Psoas muscle (tissue), 7 donors: ENCODE measurements at regions not wholly inside any gene's neighbourhood (a gene's known extent, or its start where the extent isn't known, plus 50 kb on each side); places are given as distances from the start of the nearest gene placed in this dataset.

ENCODE experiments used
- ATAC-seq, 4 donors: fragments of 200-7000 bp; cut with Tn5 transposase; one replicate each; pipeline ENCODE4 v1.9.1; 2020; ENCODE audit warnings: moderate library complexity in 3 of 4, mild to moderate bottlenecking in 2 of 4
- DNase-seq, 2 donors: peaks; one replicate each; pipeline ENCODE4 v3.0.0-alpha.2; 2020
- H3K27ac ChIP-seq: fragments of 200-600 bp; one replicate; pipeline ENCODE4 v1.8.0; 2022
- H3K27me3 ChIP-seq, 3 donors: fragments of 200-600 bp in 1 of 3; one replicate each; pipeline versions ENCODE4 v1.6.1 to v1.8.0; 2013 to 2022; ENCODE audit warnings: low read length in 2 of 3, mild to moderate bottlenecking in 2 of 3, moderate library complexity in 1 of 3; ENCODE audit not compliant: insufficient read depth in 3 of 3
- H3K36me3 ChIP-seq, 2 donors: fragments of 200-600 bp in 1 of 2; one replicate each; pipeline versions ENCODE4 v1.6.1 to v1.8.0; 2013 to 2022; ENCODE audit warnings: low read depth in 1 of 2, mild to moderate bottlenecking in 1 of 2, moderate library complexity in 1 of 2; ENCODE audit not compliant: insufficient read depth in 1 of 2
- H3K4me1 ChIP-seq: fragments of 200-600 bp; one replicate; pipeline ENCODE4 v1.8.0; 2022
- H3K4me3 ChIP-seq: fragments of 200-600 bp; one replicate; pipeline ENCODE4 v1.8.0; 2022; ENCODE audit warnings: mild to moderate bottlenecking
- H3K9me3 ChIP-seq: fragments of 200-600 bp; one replicate; pipeline ENCODE4 v1.8.0; 2022
- WGBS, 3 donors: extraction: QIAGEN DNeasy Blood & Tissue Kit; methylation state at CpG; one replicate each; pipeline versions ENCODE4 v1.1.6 to v1.1.7; 2013; 5-methylcytosine and 5-hydroxymethylcytosine counted together
- intact Hi-C, 2 donors: fragments of 100-400 bp; cut with DNase I; formaldehyde crosslinking; loops; one replicate each; pipeline versions ENCODE4 v1.11.0 to v1.14.2; 2022
- TF ChIP-seq, protein P1 (sequence below): fragments of 200-600 bp; IDR thresholded peaks from one replicate; pipeline ENCODE4 v1.8.0; 2022; ENCODE audit warnings: antibody characterized with exemption
- donor health status: healthy with polysubstance abuse.
- donor health status: DM: no; HTN: no; CAD: no; lungs with moderate emphysema.
- donor health status: Bipolar disorder and iron deficiency.
- donor health status: healthy.
- donor health status: DM: yes; HTN: yes; CAD: no.
- donor health status: DM: no; HTN: no; CAD: no.
- donor health status: DM: yes; HTN: yes; CAD: no.

DNA sequence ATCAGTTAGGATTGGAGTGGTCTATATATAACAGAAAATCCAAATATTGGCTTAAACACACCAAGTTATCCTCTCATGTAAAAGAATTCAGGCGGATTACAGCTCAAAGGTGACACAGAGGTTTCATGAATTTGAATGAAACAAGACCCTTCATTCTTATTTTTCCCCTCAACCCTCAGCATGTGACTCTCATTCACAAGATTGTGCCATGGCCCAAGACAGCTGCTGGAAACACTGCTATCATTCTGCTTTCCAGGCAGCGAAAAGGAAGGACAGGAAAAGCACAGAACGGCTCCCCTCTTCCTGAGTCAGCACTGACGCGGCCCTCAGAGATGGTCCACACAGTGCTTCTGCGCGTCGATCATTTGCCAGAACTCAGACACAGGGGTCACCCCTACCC is 891.0 kb upstream of the FRG1 start:
- no peaks in the 10 kb centered on the region for H3K9me3 ChIP-seq
- no peaks in the 10 kb centered on the region for H3K36me3 ChIP-seq
- H3K27me3 ChIP-seq: no peaks in the 10 kb centered on the region
- peaks cover 8% of the 10 kb centered on the region for H3K4me1 ChIP-seq
- no peak overlapping the region for H3K4me3 ChIP-seq
- DNase-seq (no peak), ATAC-seq (no peak)
- TF ChIP-seq, protein P1, sequence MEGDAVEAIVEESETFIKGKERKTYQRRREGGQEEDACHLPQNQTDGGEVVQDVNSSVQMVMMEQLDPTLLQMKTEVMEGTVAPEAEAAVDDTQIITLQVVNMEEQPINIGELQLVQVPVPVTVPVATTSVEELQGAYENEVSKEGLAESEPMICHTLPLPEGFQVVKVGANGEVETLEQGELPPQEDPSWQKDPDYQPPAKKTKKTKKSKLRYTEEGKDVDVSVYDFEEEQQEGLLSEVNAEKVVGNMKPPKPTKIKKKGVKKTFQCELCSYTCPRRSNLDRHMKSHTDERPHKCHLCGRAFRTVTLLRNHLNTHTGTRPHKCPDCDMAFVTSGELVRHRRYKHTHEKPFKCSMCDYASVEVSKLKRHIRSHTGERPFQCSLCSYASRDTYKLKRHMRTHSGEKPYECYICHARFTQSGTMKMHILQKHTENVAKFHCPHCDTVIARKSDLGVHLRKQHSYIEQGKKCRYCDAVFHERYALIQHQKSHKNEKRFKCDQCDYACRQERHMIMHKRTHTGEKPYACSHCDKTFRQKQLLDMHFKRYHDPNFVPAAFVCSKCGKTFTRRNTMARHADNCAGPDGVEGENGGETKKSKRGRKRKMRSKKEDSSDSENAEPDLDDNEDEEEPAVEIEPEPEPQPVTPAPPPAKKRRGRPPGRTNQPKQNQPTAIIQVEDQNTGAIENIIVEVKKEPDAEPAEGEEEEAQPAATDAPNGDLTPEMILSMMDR: no peak
- 68 to 75% (median 75%) methylated on average over 8 of the region's 8 CpGs for WGBS, 3 donors
- intact Hi-C loops: no loop called here
- no peak overlapping the region for H3K27ac ChIP-seq

DNA sequence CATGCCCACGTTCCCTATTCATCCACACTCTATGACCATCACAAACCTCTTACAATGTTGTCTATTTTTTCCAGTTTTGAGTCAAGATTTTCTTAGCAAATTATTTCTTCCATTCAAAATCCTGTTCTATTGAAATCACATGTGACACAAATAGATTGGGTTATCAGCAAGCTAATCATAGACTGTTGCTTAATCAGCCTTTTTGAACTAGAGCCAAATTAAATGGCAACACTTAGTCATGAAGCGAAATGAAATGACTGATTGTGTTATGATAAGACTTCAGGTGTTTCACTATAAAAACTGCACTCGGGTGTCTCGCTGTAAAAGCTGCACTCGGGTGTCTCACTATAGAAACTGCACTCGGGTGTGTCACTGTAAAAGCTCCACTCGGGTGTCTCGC is 890.0 kb upstream of the FRG1 start:
- Histone ChIP-seq H3K4me1 (peaks cover 8% of the 10 kb centered on the region), H3K9me3 (no peaks in the 10 kb centered on the region), H3K27ac (no peak overlapping the region), H3K27me3 (no peaks in the 10 kb centered on the region), H3K36me3 (no peaks in the 10 kb centered on the region), H3K4me3 (peak overlapping the region; percentile 32)
- intact Hi-C loops: no loop called here
- DNase-seq (no peak), ATAC-seq (no peak)
- TF ChIP-seq, protein P1: no peak
- WGBS, 3 donors: 18 to 41% (median 21%) methylated on average over 8 of the region's 8 CpGs

DNA sequence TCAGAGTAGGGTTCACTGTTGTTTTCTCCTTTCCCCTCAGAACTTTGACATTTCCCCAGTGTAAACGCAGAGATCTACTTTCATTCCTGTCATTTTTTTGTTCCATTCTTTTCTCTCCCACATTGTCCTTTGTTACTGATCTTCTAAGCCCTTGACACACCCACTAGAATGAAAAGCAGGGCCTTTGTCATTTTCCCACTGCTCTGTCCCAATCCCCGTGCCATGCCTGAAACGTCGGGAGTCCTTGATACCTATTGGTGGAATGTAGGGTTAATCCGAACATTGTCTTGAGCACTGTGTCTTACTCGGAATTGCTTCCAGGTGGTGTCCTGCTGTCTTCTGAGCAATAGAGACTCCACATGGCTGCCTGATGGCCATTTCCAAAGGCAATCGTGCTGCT is 887.1 kb upstream of the FRG1 start:
- Histone ChIP-seq H3K4me1 (peaks cover 8% of the 10 kb centered on the region), H3K27ac (no peak overlapping the region), H3K36me3 (no peaks in the 10 kb centered on the region), H3K27me3 (no peaks in the 10 kb centered on the region), H3K4me3 (no peak overlapping the region), H3K9me3 (no peaks in the 10 kb centered on the region)
- WGBS, 3 donors: 59 to 72% (median 67%) methylated on average over 7 of the region's 7 CpGs
- DNase-seq (no peak), ATAC-seq (no peak)
- TF ChIP-seq, protein P1: no peak
- intact Hi-C loops: no loop called here

DNA sequence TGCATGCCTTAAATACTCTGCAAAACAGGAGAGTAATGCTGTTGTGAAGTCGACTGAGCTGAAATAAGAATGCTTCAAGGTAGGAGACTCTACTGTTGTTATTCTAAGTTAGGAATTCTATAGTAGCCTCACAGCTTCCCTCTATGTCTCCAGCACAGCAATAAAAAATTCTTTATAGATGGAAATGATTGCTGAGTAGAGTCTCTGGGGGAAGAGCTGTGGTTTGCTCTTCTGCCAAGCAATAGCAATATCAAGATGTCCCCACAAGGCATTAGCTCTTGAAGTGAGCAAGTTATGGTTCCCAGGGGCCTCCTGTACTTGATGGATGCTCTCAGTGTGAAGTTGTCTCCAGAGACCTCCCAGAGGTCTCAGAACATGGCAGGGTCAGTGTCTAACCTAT is 880.6 kb upstream of the FRG1 start:
- no peak for DNase-seq
- WGBS, 3 donors: 12 to 36% (median 34%) methylated on average over 1 of the region's 1 CpG
- Histone ChIP-seq H3K36me3 (no peaks in the 10 kb centered on the region), H3K9me3 (no peaks in the 10 kb centered on the region), H3K4me3 (no peak overlapping the region), H3K4me1 (no peaks in the 10 kb centered on the region), H3K27me3 (no peaks in the 10 kb centered on the region), H3K27ac (no peak overlapping the region)
- no peak for ATAC-seq
- intact Hi-C loops: no loop called here
- TF ChIP-seq, protein P1: no peak

DNA sequence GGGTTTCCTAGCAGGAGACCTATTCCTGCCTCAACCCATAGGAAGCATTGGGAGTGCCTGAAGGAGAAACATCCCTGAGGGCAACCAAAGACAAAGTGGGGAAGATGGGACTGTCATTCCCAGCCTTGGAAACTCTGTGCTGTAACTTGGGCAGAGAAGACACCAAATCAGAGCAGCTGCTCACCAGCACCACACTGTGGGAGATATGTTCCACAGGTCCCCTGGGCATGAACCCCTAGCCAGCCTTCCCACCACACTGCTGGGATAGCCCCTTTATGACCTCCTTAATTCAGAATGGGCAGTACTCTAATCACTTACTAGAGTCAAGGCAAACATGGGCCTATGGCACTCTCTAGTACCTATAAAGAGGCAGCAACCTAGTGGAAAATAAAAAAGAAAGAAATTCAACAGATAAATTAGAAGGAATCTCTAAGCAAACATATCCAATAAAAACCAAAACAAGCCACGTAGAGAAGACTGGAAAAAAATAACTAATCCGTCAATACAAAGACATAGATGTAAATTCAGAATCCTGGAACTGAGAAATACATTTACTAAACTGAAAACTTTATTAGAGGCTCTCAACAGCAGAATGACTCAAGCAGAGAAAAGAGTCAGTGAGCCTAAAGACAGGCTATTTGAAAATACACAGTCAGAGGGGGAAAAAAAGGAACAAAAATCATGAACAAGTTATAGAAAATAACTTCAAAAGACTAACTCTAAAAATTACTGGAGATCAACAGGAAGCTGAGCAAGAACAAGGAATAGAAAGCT is 878.4 kb upstream of the FRG1 start:
- H3K9me3 ChIP-seq: no peaks in the 10 kb centered on the region
- 66 to 86% (median 86%) methylated on average over 2 of the region's 2 CpGs for WGBS, 3 donors
- no peak overlapping the region for H3K4me3 ChIP-seq
- H3K36me3 ChIP-seq: no peaks in the 10 kb centered on the region
- no peaks in the 10 kb centered on the region for H3K27me3 ChIP-seq
- no peaks in the 10 kb centered on the region for H3K4me1 ChIP-seq
- TF ChIP-seq, protein P1: no peak
- no peak overlapping the region for H3K27ac ChIP-seq
- intact Hi-C loops: no loop called here
- ATAC-seq (no peak), DNase-seq (no peak)
